Middle frontal gyrus (tissue), 1 donor: ENCODE measurements at regions not wholly inside any gene's neighbourhood (a gene's known extent, or its start where the extent isn't known, plus 50 kb on each side); places are given as distances from the start of the nearest gene placed in this dataset.

Experiments
- DNase-seq: peaks from one replicate; pipeline ENCODE4 v3.0.0-alpha.2; 2015; ENCODE audit warnings: low spot score; ENCODE audit errors: extremely low spot score

- no peak for DNase-seq
Observed at GRCh38 chr12:87794854-87795253, 234.3 kb downstream of the C12orf50 start.

GRCh38 chr12:87793131-87793530 is 236.1 kb downstream of the C12orf50 start:
- no peak for DNase-seq

GRCh38 chr12:87784350-87784749 is 244.9 kb downstream of the C12orf50 start:
- DNase-seq: no peak

- no peak for DNase-seq
Observed at GRCh38 chr12:87783467-87783866, 245.7 kb downstream of the C12orf50 start.

GRCh38 chr12:87782838-87783237 is 246.4 kb downstream of the C12orf50 start:
- no peak for DNase-seq

- DNase-seq: no peak
Observed at GRCh38 chr12:87779858-87780498, 249.2 kb downstream of the C12orf50 start.

GRCh38 chr12:87779016-87779415 is 250.2 kb downstream of the C12orf50 start:
- DNase-seq: no peak

- DNase-seq: no peak
Observed at GRCh38 chr12:87778065-87778464, 251.1 kb downstream of the C12orf50 start.

GRCh38 chr12:87775784-87776183 is 253.4 kb downstream of the C12orf50 start:
- DNase-seq: no peak

- DNase-seq: no peak
Observed at GRCh38 chr12:87775051-87775450, 254.2 kb downstream of the C12orf50 start.

- no peak for DNase-seq
Observed at GRCh38 chr12:87772401-87772800, 256.8 kb downstream of the C12orf50 start.

GRCh38 chr12:87768501-87769287 is 260.5 kb downstream of the C12orf50 start:
- no peak for DNase-seq

- no peak for DNase-seq
Observed at GRCh38 chr12:87766044-87766443, 263.2 kb downstream of the C12orf50 start.

- no peak for DNase-seq
Observed at GRCh38 chr12:87760943-87761342, 268.3 kb downstream of the C12orf50 start.

- no peak for DNase-seq
Observed at GRCh38 chr12:87758271-87758670, 270.9 kb downstream of the C12orf50 start.

- no peak for DNase-seq
Observed at GRCh38 chr12:87756721-87757120, 272.5 kb downstream of the C12orf50 start.

GRCh38 chr12:87756111-87756510 is 273.1 kb downstream of the C12orf50 start:
- DNase-seq: no peak

GRCh38 chr12:87728931-87729593 is 300.1 kb downstream of the C12orf50 start:
- DNase-seq: no peak

- no peak for DNase-seq
Observed at GRCh38 chr12:87720967-87721366, 308.2 kb downstream of the C12orf50 start.

- DNase-seq: no peak
Observed at GRCh38 chr12:87704374-87704773, 324.8 kb downstream of the C12orf50 start.

GRCh38 chr12:87690236-87690810 is 338.9 kb downstream of the C12orf50 start:
- DNase-seq: no peak

GRCh38 chr12:87689196-87689595 is 340.0 kb downstream of the C12orf50 start:
- no peak for DNase-seq
